ENCODE measurements at regions not wholly inside any gene's neighbourhood (a gene's known extent, or its start where the extent isn't known, plus 50 kb on each side); places are given as distances from the start of the nearest gene placed in this dataset.
"Not testable (repeated sequence)": the region's sequence is repeated elsewhere in the genome, so short reads cannot be mapped to it uniquely, and the experiment has no call there.

GRCh38 chr5:159456722-159457465, 126.6 kb upstream of the IL12B start:
- no peak for DNase-seq

- no peak for DNase-seq
Observed at GRCh38 chr5:159458217-159458711, 128.0 kb upstream of the IL12B start.

GRCh38 chr5:159459132-159459627, 128.9 kb upstream of the IL12B start:
- DNase-seq = no peak

- no peak for DNase-seq
Observed at GRCh38 chr5:159459951-159460538, 129.8 kb upstream of the IL12B start.

GRCh38 chr5:159463590-159464321, 133.5 kb upstream of the IL12B start:
- DNase-seq = no peak

GRCh38 chr5:159465604-159466003, 135.3 kb upstream of the IL12B start:
- no peak for DNase-seq

GRCh38 chr5:159467666-159468065, 137.4 kb upstream of the IL12B start:
- DNase-seq = no peak

GRCh38 chr5:159469496-159470372, 139.4 kb upstream of the IL12B start:
- no peak for DNase-seq

- no peak for DNase-seq
Observed at GRCh38 chr5:159471904-159472303, 141.6 kb upstream of the IL12B start.

GRCh38 chr5:159475026-159475425, 144.7 kb upstream of the IL12B start:
- no peak for DNase-seq

- DNase-seq = no peak
Observed at GRCh38 chr5:159478950-159479349, 148.7 kb upstream of the IL12B start.

GRCh38 chr5:159480849-159481248, 150.6 kb upstream of the IL12B start:
- no peak for DNase-seq

GRCh38 chr5:159481751-159482150, 151.5 kb upstream of the IL12B start:
- DNase-seq = no peak

- DNase-seq = no peak
Observed at GRCh38 chr5:159486836-159487235, 156.5 kb upstream of the IL12B start.

GRCh38 chr5:159488516-159488915, 158.2 kb upstream of the IL12B start:
- DNase-seq = no peak

GRCh38 chr5:159489779-159490178, 159.5 kb upstream of the IL12B start:
- DNase-seq = no peak

- DNase-seq = no peak
Observed at GRCh38 chr5:159490507-159490906, 160.2 kb upstream of the IL12B start.

GRCh38 chr5:159493696-159494095, 163.4 kb upstream of the IL12B start:
- DNase-seq = no peak

- no peak for DNase-seq
Observed at GRCh38 chr5:159496773-159497172, 166.5 kb upstream of the IL12B start.

- no peak for DNase-seq
Observed at GRCh38 chr5:159497221-159497620, 166.9 kb upstream of the IL12B start.

- DNase-seq = no peak
Observed at GRCh38 chr5:159498630-159499029, 168.3 kb upstream of the IL12B start.

GRCh38 chr5:159502116-159502515, 171.8 kb upstream of the IL12B start:
- DNase-seq = not testable (repeated sequence)

- DNase-seq = no peak
Observed at GRCh38 chr5:159503236-159503635, 172.9 kb upstream of the IL12B start.

Data from KG1 (cell line).